Fibroblast of peridontal ligament (primary cell): ENCODE measurements at regions not wholly inside any gene's neighbourhood (a gene's known extent, or its start where the extent isn't known, plus 50 kb on each side); places are given as distances from the start of the nearest gene placed in this dataset.
A peak's percentile ranks its signal among the peaks of the same experiment; 100 is the strongest.

Source experiments
- DNase-seq: peaks from one replicate; pipeline ENCODE4 v3.0.0-alpha.2; 2010; ENCODE audit errors: extremely low read depth

DNA sequence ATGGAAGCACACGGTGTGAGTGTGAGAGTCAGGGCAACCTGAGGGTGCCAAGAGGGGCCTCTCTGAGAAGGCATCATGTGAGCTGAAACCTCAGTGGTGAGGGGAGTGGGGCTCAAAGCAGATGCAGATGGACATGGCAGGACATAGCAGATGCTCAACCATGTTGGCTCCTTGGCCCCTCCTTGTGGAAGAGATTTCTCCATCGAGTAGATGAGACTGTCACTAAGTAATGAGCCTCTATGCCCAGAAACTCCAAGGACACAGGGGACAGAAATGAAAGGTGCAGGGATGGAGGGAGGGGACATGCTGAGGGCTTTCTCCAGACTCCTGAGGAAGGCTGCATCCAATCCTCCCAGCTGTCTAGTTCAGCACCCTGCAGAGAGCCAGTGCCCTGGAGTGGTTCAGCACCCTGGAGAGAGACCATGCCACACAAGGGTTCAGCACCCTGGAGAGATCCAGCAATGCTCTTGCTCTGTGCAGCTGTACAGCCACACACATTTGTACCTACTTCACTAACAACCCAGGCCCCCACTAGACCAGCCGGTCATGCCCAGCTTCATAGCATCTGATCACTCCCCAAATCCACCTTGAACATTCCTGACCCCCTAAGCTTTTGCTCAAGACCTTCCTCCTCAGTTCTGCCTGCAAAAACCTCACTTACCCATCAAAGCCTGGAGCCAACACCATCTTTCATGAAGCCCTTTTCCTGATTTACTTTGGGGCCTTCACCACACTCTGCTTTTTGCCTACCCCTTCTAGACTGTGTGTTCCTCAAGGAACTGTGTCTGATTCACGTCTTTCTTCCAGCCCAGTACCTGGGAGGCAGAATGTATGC is 252.0 kb downstream of the CTTN start:
- peak; percentile 82 for DNase-seq

- no peak for DNase-seq
These were observed 252.7 kb downstream of the CTTN start for GRCh38 chr11:70651031-70651430.

DNA sequence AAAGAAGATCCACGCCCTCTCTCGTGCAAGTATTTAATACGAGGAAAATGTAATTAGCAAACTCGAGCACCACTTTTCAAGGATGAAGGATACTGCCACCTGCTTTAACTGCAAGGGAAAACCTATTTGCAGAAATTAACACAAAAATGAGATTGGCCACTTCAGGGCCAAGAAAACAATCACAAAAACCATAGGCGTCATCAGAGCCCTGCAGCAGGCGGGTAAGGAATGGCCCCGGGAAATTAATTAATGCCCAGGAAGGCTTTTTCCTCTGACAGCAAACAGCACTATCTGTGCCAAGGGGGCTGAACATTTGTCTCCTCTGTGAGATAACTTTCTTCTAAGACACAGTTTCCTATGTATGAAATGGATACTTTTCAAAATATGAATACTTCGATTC is 255.7 kb downstream of the CTTN start:
- DNase-seq = no peak

GRCh38 chr11:70655816-70656215 is 257.5 kb downstream of the CTTN start:
- no peak for DNase-seq

GRCh38 chr11:70656252-70656651 is 257.9 kb downstream of the CTTN start:
- DNase-seq = no peak

DNA sequence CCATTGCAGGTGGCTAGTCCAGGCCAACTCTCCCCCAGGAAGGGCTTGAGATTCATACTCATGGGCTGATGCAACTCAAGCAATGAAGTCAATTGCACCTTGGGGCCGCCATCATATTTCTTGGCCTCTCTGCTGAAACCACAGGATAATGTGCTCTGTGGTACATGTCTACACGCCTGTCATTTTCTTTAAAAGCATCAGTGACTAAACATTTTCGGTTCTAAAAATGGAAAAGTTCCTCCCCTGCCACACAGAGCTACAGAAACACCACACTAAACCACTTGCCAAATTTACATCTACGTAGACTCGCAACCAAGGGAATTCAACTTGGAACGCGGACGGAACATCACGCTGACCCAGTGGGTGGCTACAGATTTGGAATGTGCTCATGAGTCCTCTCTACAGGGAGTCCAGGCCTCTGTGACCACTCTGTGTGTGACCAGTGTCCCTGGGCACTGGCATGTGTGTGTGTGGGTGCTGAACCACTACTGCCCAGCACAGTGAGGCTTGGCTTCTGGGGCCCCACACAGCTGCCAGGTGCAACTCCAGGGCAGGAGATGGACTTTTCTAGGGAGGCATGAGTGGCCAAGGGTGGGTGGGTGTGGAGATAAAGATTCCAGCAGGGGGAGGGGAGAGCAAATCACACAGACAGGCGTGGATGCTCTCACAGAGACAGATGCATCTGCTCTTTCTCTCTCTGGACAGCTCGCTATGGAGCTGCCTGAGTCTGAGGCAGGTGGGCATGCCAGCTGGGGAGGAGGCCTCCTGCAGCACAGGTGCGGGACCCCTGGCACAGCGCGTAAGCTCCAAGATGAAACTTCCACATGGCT is 261.9 kb downstream of the CTTN start:
- no peak for DNase-seq

- no peak for DNase-seq
These were observed 262.5 kb downstream of the CTTN start for GRCh38 chr11:70660889-70661197.

DNA sequence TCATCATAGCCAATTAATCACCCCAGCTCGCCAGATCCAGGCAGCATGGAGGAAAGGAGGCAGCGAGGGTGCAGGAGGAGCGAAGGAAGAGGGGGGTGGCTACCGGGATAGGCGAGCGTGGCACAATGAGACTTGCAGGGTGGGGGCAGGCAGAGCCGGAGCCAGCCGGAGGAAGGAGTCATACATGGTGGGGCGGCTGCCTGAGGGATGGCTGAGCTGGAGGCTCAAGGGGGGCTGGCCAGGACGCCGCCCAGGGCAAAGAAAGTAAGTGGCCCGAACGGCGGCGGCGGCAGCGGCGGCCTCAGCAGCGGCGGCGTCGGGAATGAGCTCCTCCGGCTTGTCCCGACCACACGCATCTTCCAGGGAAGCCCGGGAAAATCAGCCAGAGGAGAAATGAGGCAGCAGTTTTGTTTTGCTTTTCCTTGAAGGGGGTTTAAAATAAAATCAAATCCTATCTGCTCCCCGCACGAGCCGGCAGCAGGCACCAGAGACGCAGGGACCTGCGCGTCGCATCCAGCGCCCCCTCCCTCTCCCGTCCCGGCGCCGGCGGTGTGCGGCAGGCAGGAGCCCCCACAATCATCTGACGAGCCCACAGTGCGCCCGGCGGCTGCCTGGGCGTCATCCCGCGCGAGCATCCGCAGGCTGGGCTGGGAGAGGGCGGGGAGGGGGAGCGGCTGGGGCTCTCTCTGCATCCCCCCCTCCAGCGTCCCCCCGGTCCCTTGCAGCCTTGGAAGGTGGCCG is 263.6 kb downstream of the CTTN start:
- peak; percentile 39 for DNase-seq

GRCh38 chr11:70662691-70663098 is 264.4 kb downstream of the CTTN start:
- no peak for DNase-seq

- no peak for DNase-seq
These were observed 265.5 kb downstream of the CTTN start for GRCh38 chr11:70663815-70664214.

- DNase-seq = no peak
These were observed 268.0 kb downstream of the CTTN start for GRCh38 chr11:70666311-70666710.

DNA sequence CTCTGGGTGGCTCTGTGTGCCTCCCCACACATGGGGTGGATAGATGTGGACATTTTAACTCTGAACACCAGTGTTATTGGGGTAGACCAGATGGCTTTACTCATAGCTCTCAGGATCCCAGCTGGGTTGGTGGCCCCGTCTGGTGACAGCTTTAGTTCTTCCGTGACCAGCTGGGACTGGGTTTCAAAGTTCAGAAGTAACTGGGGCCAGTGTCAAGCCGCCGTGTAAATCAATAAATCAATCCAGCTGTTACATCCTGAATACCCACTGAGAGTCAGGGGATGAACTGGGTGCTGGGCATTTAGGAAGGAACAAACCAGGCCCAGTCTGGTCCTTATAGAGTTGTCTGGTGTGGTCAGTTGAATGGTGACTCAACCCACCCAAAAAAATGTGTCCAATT is 269.4 kb downstream of the CTTN start:
- no peak for DNase-seq

DNA sequence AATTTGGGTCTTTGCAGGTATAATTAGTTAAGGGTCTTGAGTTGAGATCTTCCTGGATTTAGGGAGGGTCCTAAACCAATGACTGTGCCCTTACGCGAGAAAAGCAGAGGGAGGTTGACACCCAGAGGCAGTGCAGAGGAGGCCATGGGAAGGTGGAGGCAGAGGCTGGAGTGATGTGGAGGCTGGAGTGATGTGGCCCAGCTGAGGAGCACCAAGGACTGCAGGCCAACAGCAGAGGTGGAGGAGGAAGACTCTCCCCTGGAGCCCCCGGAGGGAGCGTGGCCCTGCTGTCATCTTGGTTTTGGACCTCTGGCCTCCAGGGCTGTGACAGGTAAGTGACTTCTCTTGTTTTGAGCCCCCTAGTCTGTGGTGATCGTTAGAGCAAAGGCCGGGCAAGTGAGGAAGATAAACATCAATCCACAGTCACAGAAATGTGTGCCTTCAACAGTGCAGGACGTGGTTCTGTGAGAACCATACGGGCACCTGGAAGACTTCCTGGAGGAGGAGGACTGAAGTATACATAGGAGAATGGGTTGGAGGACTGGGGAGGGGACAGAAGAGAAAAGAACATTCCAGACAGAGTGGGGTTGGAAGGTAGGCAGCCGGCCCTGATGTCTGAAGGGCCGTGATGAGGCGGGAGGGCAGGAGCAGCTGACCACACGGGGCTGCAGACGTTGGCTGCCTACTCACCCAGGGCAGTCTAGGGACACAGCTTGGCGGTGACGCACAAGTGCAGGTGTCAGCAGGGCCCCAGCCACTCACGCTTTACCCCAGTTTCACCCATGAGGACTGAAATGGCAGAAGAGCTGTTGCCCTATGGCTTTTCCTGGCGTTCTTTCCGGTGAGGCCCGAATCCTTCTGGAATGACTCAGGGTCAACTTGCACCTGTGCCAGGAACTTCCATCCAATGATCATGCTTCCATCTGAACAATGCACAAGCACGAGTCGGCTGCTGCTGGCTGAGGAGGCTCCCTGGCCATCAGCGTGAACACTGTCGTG is 270.2 kb downstream of the CTTN start:
- peak; percentile 18 for DNase-seq

DNA sequence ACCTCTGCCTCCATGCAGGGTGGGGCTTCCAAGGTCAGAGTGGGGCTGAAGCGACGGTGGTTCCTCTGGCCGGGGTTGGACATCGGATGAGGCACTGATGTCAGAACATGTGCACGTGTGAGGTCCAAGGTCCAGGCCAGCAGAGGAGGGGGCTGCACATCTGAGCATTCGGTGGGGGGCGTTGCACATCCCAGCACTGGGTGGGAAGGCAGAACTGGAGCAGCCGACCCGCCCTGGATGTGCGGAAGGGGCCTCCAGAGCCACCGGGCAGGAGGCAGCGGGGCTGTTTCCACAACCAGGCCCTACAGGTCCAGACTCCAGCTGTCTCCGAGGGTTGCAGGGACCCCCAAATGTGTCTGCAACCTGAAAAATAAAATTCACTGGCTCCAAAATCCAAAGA is 271.0 kb downstream of the CTTN start:
- no peak for DNase-seq

DNA sequence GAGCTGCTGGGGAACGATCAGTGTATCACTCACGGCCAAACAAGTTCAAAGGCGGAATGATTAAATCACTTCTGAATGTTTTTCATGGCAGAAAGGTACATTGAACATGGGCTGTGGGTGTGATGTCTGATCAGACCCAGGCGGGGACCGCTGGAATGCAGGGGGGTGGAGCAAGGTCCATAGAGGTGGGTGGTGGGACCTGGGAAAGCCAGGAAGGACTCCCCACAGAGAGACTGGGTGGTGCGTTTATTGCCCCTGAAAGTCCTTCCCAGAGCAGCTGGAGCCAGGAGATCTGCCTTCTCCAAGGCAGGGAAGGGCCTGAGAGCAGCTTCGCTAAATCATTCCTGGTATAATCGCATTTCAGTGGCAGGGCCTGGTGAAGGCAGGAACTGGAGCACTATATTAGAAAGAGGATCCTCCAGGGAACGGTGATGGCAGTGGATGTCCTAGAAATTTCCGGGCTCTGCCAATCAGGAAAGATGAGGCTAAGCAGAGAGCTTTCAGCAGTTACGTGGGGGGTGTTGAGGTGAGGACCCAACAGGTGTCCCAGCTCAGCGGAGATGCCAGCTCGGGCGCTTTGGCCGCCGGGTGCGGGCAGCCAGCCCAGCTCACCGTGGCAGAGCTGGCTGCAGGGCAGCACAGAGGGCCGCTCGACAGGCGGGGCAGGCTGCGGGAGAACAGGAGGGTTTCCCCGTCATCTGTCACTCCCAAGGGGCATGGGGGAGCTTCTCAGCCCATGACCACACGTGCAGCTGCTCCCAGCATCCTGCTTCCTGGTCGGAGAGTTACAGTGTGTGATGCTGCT is 271.7 kb downstream of the CTTN start:
- DNase-seq = no peak

GRCh38 chr11:70670676-70671034 is 272.3 kb downstream of the CTTN start:
- DNase-seq = no peak

DNA sequence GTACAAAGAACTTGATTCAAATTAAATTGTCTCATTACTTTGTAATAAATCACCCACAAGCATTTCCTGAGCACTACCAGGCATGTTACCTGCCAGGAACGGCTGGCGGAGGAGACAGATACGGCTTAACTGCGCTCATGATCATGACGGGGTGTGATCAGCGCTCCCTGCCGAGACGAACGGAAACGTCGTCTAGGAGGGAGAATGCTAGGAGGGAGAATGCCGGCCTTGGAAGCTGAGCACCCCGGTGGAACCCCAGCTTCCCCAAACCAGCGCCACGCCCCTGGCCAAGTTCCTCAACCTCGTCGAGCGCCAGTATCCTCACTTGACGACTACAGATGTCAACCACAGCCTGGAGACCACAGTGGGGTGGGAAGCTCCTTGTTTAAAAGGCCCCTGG is 272.8 kb downstream of the CTTN start:
- DNase-seq = no peak

- DNase-seq = no peak
These were observed 273.3 kb downstream of the CTTN start for GRCh38 chr11:70671611-70672010.

DNA sequence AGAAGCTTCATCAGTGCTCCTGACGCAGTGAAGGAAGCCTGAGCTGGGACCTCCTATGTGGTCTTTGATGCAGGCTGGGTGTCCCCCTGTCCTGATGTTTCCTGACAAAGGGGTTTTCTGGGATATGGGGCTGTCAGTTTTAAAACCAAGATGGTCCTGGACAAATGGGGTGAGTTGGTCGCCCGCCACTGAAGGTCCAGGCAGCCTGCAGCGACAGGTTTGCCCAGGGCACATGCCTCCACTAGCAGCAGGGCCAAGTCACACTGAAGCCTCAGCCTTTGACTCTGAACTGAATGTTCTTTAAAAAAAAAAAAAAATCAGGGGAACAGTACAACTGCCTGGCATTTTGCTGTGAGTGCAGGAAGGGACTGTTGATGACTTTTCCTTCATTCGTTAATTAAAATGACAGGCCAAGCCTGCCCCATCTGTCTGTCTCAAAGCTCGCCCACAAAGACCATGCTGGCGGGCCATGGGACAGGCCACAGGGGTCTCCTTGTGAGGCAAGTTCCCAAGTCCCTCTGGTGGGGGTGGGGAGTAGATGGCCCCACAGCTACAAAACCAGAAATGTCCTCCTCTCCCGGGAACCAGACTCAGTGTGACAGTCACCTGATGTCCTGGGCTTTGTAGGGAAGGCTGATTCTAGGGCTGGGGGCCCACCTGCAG is 274.8 kb downstream of the CTTN start:
- DNase-seq = no peak

DNA sequence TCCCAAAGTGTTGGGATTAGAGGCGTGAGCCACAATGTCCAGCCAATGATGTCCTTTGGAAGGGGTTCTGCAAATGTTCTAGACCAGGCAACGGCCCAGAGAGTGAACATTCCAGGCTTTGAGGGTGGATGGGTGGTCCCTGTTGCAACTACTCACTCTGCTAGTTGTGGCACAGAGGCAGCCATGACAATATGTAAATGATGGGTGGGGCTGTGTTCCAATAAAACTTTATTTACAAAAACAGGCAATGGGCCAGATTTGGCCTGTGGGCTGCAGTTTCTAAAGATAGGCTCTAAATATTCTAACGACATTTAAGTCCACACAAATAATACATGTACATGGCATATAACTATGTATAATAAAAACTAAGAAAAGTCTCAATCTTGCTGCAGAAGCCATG is 276.3 kb downstream of the CTTN start:
- no peak for DNase-seq
